ENCODE measurements at regions not wholly inside any gene's neighbourhood (a gene's known extent, or its start where the extent isn't known, plus 50 kb on each side); places are given as distances from the start of the nearest gene placed in this dataset.

- no peak for TF ChIP-seq CTCF (IDR thresholded peaks at IDR 0.05; ENCODE audit: poor library complexity)
- TF ChIP-seq EZH2 (IDR thresholded peaks at IDR 0.05; ENCODE audit: borderline replicate concordance), result no peak
- TF ChIP-seq EZH2phosphoT487 (IDR thresholded peaks at IDR 0.05; ENCODE audit: low read depth, severe bottlenecking, unreplicated experiment), result no peak
Observed at GRCh38 chr14:38554026-38554425, 298.1 kb upstream of the CLEC14A start.
